NCI-H146 treated with DMSO at 0.1 percent for 48 hours (cell line): ENCODE measurements at regions not wholly inside any gene's neighbourhood (a gene's known extent, or its start where the extent isn't known, plus 50 kb on each side); places are given as distances from the start of the nearest gene placed in this dataset.
"Not testable (repeated sequence)": the region's sequence is repeated elsewhere in the genome, so short reads cannot be mapped to it uniquely, and the experiment has no call there.

ENCODE experiments used
- DNase-seq: peaks from one replicate; lab custom pipeline; 2025; ENCODE audit not compliant: unreplicated experiment; lab: John Stamatoyannopoulos, UW

- DNase-seq: not testable (repeated sequence)
Observed at GRCh38 chr10:109214891-109215290, 708.4 kb downstream of the XPNPEP1 start.

DNA sequence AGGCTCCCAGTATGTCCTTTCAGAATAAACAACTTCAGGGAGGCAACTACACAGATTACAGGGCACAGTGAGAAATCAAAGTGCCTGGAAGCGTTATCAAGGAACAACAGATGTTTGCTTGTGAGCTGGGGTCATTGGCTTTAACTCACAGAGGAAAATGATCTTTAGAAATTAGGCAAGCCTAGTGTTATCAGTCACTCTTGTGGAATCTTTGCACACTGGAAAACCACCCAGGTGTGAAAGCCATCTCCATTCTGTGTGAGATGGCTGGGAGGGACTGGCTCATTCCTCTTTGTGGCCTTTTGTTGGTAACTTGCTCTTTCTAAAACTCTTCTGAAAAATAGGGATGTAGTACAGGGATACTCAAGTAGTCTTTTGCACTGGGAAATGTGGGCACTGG lies 716.0 kb downstream of the XPNPEP1 start:
- DNase-seq: no peak

GRCh38 chr10:109205929-109206585 lies 717.3 kb downstream of the XPNPEP1 start:
- DNase-seq: no peak

DNA sequence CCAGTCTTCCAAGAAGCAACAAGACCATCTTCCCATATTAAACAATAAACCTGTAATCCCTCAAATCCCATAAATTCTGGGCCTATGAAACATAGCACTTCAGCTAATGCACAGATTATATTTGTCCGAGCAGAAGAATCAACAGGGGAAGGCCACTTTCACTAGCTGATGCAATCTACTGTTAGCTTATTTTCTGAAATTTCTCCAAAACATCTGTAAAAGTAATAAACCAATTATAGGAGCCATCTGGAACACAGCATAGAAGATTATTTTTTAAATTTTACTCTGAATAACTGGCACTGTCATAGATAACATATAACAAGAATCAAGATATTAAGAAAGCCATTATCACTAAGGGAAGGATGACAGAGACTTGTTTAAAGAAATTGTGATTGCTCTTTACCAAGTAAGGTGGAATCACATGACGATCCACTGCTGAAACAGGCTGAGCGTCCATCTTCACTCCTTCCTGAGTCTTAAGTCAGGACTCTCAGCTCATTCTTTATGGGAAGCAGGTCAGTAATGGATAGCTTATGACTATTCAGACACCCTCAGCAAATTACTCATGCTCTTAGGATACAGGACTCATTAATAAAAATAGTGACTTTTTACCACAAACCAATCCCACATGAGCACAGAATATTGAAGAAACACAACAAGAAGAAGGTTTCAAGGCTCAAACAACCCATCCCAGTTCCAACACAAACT lies 719.5 kb downstream of the XPNPEP1 start:
- no peak for DNase-seq

GRCh38 chr10:109202111-109202510 lies 721.2 kb downstream of the XPNPEP1 start:
- no peak for DNase-seq

- DNase-seq: no peak
Observed at GRCh38 chr10:109200646-109201045, 722.7 kb downstream of the XPNPEP1 start.

DNA sequence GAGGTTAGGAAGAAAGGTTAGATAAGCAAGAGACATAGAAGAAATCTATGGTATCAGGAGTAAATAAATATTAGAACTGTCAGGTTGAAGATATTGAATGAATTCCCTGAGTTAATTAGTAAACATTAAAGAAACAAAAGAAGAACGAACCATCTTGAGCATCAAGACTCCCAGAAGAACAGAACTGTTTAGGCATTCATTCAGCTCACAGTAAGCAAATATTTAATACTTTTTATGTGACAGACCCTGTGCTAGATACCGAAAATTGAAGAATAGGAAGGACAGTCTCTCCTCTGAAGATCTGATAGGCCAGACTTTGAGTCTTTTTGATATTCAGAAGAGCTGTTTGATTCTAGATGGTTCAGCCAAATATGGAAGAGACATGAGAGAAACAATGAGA lies 731.5 kb downstream of the XPNPEP1 start:
- DNase-seq: no peak

- no peak for DNase-seq
Observed at GRCh38 chr10:109191341-109191740, 732.0 kb downstream of the XPNPEP1 start.

DNA sequence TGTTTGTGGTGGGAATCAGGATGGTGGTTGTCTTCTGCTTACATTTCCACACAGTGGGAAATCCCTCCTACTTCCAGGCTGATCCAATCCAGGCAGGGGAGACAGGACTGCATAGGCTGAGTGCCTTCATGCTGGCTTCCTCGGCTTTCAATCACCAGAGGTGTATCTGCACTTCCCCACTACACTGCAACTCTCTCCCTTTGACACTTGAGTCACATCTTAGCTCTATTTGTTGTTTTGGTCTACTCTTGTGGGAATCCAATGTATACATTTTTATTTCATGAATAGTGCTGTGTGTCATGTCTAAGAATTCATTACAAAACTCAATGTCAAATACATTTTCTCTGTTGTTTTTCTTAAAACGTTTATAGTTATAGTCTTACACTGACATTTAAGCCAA lies 735.6 kb downstream of the XPNPEP1 start:
- no peak for DNase-seq

GRCh38 chr10:109183366-109183765 lies 739.9 kb downstream of the XPNPEP1 start:
- DNase-seq: no peak

DNA sequence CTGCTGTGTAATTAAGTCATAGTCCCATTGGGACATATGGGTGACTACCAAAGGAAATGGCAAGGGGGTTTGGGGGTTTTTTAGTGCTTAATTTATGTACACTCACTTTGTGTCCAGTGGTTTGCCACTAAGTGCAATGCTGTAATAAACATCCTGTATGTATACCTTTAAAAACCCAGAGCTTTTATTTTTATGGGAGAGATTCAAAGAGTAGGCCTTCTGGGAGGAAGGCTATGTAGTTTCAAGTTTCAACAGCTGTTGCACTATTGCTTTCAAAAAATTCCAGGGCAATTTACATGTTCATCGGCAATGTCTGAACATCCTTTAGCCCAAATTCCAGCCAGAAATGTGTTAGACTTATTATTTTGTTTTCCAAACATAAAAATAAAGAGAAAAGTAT lies 744.7 kb downstream of the XPNPEP1 start:
- DNase-seq: no peak

- no peak for DNase-seq
Observed at GRCh38 chr10:109174526-109174925, 748.8 kb downstream of the XPNPEP1 start.

- no peak for DNase-seq
Observed at GRCh38 chr10:109173937-109174336, 749.4 kb downstream of the XPNPEP1 start.

- DNase-seq: no peak
Observed at GRCh38 chr10:109173121-109173520, 750.2 kb downstream of the XPNPEP1 start.

- no peak for DNase-seq
Observed at GRCh38 chr10:109166935-109167334, 756.4 kb downstream of the XPNPEP1 start.

GRCh38 chr10:109159351-109159750 lies 764.0 kb downstream of the XPNPEP1 start:
- DNase-seq: no peak

GRCh38 chr10:109156396-109156795 lies 766.9 kb downstream of the XPNPEP1 start:
- DNase-seq: no peak

- no peak for DNase-seq
Observed at GRCh38 chr10:109149666-109150350, 773.5 kb downstream of the XPNPEP1 start.

DNA sequence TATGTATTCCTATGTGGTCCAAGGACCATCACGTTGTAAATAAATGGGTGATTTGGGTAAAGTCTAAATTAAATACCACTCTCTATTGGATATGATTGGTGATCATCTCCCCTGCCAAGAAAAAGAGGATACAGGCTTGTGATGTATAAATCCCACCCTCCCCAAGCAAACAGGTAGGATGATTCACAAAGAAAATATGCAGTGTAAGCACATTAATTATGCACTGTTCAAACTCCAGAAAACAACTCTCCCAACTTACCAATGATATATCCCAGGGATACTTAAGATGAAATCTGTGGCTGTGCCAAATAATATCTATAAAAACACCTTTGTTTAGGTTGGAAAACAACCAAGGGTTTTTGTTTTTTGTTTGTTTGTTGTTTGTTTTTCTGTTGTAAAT lies 795.9 kb downstream of the XPNPEP1 start:
- DNase-seq: no peak

- DNase-seq: no peak
Observed at GRCh38 chr10:109126541-109126940, 796.8 kb downstream of the XPNPEP1 start.

- DNase-seq: no peak
Observed at GRCh38 chr10:109126016-109126415, 797.3 kb downstream of the XPNPEP1 start.

- DNase-seq: no peak
Observed at GRCh38 chr10:109115179-109115578, 808.1 kb downstream of the XPNPEP1 start.
